HG03439 (cell line): ENCODE measurements at regions not wholly inside any gene's neighbourhood (a gene's known extent, or its start where the extent isn't known, plus 50 kb on each side); places are given as distances from the start of the nearest gene placed in this dataset.
"Not testable (repeated sequence)": the region's sequence is repeated elsewhere in the genome, so short reads cannot be mapped to it uniquely, and the experiment has no call there.

ENCODE experiments used
- ATAC-seq: cut with Tn5 transposase; IDR thresholded peaks from one replicate; pipeline ENCODE4 v1.9.1; 2021; ENCODE audit warnings: mild to moderate bottlenecking, moderate library complexity; ENCODE audit not compliant: unreplicated experiment

DNA sequence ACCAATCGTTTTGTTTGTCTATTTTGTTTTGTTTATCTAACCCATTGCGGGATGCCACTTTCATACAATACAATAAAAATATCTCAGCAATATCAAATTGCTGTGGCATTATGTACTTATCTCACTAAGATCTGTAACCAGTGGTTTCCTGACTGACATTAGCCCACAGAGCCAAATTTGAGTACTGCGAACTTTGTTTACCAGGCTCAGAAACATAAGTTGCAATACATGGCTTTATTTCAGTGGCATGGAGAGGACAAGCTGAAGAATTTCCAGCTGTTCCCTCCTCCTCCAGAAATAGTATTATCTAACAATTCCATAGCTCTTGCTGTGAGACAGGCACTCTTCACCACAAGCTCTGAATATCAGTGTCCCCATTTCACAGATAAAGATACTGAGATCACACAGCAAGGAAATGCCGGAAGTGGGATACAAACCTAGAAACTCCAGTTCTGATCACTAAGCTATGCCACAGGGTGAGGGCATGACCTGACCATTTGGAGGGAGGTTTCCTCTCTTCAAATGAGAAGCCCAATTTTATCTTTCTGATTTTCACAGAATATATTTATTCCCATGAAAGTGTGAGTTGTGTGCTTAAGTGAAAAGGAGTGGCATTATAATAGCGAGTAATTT lies 469.9 kb upstream of the CBLB start:
- no peak for ATAC-seq

DNA sequence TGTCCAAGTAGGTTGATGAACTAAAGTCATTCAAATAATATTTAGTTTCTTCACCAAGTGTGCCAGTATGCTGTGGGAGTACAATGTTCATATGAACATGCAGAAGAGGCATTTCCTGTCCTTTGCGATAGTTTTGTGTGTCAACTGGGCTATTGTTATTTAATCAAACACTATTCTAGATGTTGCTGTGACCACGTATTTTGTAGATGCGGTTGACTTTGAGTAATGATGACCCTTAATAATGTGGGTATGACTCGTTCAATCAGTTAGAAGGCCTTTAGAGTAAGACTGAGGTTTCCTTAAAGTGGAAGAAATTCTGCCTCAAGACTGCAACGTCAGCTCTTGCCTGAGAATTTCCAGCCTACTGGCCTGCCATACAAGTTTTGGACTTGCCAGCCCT lies 470.7 kb upstream of the CBLB start:
- ATAC-seq: no peak

DNA sequence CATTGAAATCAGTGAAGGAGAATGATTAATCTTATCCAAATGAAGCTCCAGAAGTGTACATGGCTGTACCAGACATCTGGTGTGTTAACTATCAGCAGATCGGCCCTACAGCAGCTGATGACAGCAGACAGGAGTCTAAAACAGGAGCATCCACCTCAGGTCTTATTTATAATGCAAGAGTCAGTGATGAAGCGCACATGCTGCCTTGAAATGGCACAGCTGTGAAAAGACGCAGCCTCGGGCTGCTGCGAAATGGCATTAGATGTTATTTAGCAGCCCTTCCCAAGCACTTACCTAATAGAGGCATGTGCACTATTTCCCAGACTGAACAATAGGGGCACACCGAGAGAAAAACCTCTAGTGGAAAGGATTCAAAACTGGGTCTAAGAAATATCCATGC lies 472.3 kb upstream of the CBLB start:
- no peak for ATAC-seq

DNA sequence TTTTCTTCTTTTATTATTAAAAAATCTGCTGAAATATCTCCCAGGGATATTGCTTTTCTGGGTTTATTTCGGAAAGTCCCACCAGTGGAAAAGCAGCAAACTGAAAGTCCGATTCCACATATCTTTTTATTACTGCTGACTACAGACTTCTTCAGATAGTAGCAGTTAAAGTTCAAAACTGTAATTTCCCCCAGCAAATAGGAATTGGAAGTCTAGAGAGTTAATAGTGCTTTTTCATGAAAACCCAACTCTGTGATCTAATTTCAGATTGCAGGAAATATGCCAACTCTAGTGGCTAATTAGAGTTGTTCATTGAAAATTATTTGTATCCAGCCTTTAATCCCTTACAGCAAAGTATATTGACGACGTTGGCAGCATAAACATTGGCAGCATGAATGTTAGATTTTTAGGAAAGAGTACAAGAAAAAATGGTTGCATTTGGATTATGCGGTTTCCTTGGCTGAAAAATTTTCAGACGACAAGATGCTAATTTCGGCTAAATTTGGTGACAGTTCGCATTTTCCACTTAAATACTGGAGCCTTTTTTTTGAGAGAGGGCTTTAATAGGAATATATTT lies 472.9 kb upstream of the CBLB start:
- ATAC-seq: no peak

DNA sequence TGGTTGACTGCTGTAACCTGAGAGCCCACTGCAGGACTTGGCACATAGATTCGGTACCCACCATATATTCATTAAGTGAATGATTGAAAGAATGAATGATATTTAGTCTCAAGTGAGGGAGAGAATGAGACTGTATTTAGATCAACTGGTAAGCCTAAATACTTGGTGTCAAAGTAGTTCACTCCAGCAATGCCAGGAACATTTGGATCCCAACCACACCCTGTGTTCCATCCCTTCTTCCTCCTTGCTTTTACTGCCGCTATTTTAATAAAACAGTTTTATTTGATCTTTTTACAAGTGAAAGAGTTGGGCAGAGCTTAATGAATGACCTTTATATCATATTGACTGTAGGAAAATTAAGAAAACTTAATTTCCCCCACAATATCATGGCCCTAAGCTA lies 473.6 kb upstream of the CBLB start:
- no peak for ATAC-seq

DNA sequence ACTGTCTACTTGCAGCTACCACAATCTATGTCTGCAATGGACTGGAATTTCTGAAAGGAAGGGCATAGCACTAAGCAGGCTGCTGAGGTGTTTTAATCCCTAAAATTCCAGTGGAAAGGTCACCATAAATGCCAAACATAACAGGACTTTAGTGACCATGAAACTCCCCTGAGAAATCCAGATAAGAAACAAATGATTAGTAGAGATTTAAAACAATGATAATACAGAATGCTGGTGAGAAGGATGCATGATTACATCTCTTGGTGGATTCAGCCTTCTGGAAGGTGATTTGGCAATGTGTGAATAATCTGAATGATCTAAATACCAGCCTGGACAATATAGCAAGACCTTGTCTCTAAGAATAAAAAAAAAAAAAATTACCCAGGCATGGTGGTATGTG lies 475.0 kb upstream of the CBLB start:
- ATAC-seq: no peak

DNA sequence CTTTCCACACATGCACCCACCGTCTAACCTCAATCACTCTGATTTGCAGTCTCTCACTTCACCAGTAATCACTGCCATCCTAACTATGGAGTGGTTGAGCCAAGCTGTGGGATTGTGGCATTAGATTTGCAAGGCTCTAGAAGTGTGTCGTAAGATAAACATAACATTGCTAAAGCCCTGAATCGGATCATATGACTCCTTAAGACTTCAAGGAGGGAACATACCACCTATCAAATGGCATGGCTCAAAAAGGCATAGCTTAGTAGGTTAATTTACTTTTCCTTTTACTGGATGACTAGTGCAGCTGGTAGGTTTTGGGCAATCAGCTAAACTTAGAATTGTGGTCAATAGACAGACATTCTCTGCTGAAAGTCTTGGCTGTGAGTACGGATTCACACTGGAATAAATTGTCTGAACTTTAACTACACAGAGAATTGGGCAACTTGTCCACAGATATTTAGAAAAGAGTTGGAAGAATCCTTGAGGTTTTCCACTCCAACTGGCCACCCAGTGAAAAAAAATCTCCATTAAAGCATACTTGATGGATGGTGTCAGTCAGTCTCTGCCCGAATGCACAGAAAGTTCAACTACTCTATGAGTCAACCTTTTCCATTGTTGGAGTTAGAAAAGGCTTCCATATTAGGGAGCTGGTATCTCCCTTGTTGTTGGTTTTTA lies 476.7 kb upstream of the CBLB start:
- ATAC-seq: no peak

DNA sequence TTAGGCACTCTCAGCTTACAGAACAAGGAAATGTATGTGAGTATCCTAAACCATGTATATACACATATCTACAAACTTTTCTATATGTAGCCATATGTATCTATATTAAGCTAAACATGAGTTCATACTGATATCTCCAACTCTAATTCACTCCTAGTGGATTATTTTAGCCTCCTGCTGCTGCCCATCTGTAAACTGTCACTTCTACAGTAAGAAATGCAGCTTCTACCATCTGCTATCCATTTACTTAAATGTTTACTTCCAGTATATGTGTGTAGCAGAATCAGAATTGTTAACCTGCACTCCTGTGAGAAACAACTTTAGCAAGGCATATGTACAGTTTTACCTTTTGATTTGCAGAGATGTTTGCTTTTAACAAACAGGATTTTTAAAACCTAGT lies 478.5 kb upstream of the CBLB start:
- ATAC-seq: no peak

DNA sequence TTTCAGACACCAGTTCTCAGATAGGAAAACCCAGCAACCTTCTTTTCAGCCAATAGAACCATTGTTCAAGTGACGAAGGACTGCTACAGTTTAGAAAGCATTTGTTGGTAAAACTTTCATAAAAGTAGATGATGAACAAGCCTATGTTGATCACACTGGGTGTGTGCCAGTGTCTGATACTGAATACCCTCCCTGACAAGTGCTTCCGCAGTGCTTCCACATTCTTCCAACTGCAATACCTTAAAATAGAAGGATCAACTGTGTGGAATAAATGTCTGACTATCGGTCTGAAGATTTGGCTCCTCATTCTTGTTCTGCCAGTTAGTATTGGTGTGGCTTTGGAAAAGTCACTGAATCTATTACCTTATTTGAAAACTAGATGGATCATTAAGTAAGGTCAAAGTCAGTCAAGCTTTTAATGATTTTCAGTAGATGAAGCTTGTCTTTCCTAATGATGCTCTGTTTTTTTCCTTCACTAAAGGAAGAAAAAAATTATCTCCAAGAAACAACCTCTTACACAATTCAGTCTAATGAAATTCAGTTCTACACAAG lies 479.4 kb upstream of the CBLB start:
- no peak for ATAC-seq

DNA sequence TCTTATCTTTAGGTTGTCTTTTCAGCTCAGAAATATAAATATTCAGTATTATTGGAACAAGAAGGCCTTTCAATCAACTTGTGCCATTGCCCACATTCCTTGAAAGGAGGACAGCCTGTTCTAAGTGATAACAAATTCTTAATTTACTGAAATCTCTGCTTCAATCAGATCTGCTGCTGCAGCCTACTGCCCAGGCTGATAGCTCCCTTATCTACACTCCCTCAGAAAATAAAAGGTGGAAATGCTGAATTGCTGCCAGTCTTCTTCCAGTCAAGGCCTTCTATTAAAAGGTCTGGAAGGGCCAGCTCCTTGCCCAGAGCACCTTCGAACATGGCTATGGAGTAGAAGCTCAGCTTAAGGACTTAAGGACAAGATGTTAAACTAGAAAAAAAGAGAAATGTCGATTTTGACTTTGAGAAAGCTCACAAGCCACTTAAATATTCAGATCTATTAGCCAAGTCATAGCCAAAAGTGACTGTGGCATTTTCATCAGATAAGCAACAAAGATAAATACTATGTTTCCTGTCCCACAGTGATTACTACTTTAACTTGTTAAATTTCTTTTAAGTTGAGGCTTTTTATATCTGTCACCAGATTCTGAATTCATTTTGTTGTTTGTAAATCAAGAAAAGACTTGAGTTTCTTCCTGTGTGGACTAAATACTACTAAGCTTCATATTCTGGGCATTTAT lies 480.5 kb upstream of the CBLB start:
- ATAC-seq: no peak

DNA sequence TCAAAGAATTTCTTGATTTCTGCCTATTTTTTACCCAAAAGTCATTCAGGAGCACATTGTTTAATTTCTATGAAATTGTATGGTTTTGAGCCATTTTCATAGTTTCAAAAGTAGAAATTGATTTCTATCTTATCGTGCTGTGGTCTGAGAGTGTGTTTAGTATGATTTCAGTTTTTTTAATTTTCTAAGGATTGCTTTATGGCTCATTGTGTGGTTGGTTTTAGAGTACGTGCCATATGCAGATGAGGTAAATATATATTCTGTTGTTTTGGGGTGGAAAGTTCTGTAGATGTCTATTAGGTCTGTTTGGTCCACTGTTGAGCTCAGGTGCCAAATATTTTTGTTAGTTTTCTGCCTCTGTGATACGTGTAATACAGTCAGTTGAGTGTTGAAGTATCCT lies 487.1 kb upstream of the CBLB start:
- ATAC-seq: no peak

DNA sequence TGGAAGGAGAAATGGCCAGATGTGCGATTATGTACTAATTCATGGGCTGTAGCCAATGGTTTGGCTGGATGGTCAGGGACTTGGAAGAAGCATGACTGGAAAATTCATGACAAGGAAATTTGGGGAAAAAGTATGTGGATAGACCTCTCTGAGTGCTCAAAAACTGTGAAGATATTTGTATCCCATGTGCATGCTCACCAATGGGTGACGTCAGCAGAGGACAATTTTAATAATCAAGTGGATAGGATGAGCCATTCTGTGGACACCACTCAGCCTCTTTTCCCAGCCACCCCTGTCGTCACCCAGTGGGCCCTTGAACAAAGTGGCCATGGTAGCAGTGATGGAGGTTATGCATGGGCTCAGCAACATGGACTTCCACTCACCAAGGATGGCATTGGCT lies 490.9 kb upstream of the CBLB start:
- no peak for ATAC-seq

DNA sequence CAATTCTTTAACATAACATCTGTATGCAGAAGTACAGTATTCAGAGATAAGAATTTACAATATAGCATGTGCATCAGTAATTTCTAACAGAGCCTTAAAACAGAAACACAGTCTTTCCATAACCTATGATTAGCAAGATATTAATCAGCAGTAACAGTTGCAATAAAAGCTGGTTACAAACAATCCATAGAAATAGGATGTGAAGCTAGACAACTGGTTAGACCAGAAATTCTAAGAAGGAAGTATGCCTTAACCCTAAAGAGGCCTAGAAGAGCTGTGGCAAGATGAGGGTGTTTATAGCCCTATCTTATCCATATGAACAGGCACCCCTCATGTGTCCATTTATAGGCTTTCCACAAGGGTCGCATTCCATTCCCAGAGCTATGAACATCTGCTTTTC lies 492.1 kb upstream of the CBLB start:
- ATAC-seq: not testable (repeated sequence)

DNA sequence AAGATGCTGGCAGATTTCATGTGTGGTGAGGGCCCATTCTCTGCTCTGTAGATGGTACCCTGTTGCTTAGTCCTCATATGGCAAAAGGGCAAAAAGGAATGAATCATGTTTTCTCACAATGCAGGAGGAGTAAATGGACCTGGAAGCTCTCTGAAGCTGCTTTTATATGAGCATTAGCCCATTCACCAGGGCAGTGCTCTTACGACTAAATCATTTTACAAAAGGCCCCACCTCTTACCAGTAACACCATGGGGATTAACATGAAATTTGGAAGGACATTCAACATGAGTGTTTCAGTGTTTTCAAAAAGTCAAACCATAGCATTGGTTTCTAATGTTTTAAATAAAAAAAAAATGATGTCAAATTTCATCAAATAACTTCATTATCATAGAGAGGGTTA lies 495.7 kb upstream of the CBLB start:
- no peak for ATAC-seq

DNA sequence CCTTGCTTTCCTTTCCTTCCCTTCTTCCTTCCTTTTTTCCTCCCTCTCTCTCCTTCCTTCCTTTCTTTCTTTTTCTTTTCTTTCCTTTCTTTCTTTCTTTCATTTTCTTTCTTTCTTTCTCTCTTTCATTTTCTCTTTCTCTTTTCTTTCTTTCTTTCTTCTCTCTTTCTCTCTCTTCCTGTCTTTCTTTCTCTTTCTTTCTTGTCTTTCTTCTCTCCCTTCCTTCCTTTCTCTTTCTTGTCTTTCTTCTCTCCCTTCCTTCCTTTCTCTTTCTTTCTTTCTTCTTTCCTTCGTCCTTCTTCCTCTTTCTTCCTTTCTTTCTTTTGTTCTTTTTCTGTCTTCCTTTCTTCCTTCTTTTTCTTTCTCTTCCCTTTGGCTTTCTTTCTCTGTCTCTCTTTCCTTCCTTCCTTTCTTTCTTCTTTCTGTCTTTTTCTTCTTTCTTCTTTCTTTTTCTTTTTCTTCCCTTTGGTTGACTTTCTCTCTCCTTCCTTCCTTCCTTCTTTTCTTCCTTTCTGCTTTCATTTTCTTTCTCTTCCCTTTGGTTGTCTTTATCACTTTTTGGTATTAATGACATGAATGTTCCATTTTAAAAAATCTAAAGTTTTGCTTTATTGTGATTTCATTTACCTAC lies 496.4 kb upstream of the CBLB start:
- ATAC-seq: no peak

DNA sequence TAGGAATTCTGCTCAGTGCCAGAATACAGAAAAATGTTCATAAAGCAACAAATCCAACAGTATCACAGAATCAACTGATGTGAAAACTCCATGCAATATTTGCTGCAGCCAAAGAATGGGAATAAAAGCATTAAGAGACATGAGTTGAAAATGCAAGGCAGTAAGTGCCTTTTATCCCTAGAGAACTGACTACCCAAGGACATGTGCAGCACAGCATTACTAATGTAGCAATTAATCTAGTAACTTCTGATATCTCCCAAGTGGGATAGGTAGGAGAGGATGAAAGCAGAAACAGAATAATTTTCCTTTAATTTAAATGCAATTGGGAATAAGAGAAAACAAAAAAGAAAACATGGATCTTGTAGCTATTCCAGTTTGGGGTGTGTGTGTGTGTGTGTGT lies 497.5 kb upstream of the CBLB start:
- no peak for ATAC-seq

DNA sequence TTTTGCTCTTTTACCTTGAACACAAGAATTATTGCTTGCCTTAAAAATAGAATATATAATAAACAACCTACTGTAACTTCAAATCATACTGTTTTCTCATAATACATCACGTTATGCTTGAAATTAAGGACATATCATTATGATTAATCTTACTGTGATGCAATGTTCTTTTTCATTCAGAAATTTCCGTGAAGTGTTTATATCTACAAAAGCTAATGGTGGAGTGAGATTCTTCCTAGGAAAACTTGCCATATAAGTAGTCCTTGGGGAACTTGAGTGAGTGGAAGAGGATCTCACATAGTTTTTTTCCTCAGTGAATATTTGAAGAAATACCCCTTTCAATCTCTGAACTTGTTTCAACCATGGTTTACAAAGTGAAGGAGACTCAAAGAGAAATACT lies 498.7 kb upstream of the CBLB start:
- ATAC-seq: no peak

DNA sequence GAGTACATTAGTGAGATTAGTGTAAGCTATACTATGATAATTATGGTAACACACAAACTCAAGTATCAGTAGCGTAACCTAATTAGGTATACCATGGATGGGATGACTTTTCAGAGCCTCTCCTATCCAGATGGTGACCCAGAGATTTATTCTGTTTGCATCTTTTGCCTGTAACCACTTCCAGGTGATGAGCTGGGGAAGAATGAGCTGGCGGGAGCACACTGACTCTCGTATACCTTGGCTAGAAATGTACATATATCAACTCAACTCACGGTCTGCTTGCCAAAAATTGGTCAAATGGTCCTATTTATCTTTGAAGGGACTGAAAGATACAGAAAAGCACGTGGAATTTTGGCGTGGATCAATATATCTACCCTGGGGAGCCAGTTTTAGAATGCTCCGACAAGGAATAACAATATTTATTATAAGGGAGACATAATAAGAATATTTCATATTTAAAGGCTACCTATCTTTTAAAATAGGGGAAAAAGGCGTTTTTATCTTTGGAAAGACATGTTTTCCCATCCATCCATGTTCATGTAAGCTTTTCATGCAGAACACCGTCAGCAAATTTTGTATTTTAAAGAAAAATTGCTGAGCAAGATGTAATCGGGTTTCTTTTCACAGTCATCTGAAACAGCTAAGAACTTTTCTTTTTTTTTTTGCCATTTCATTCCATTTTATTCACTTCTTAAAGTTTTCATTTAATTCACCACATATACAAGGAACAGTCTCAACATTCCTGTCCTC lies 502.6 kb upstream of the CBLB start:
- ATAC-seq: no peak

DNA sequence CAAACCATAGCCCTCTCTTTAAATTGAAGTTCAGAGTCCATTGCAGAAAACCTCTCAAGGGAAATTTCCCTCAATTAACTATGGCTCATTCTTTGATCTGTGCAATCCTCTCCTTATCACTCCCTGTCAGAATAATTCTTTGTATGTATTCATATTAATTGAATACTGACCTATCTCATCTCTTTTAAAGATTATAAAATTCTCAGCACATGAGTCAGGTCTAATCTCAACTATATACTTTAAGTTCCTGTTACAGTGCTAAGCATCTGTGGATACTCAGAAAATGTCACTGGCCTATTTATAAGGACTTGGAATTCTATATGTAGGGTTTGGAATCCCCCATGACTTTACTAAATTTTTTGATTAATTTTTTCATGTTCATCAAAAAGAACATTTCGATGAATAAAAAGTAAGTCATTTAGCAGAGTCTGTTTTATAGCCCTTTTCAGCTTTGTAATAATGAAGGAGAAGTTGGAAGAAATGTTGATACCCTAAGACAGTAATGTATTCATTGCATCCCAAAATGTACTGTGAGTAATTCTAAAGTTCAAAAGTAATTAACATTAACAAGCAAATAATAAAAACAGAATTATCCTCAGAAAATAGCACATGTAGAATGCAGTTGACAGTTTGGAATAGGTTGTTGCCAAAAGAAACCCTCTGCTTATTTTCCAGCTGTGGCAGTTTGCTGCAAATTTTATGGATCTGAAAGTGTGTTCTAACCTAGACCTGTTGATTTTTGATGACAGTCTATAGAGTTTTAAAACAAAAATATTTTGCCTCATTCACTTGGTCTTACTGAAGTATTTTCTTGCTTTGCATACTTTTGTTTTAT lies 503.4 kb upstream of the CBLB start:
- ATAC-seq: no peak

DNA sequence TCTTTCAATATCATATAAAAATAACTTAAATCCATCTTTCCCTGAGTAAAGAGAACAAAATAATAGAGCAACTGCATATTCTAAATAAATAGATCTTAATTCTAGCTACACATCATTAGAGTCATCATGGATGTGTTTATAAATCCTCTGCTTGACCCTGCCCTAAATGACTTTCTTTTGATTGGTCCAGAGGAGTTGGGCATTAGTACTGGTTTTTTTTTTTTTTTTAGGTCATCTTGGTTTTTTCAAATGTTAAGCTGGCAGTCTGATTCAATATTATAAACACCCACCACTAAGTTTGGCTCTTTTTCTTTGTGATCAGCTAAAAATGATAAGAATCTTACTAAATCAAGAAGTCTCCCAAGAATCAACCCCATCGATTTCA lies 504.0 kb upstream of the CBLB start:
- no peak for ATAC-seq
